ENCODE measurements at regions not wholly inside any gene's neighbourhood (a gene's known extent, or its start where the extent isn't known, plus 50 kb on each side); places are given as distances from the start of the nearest gene placed in this dataset.

DNA sequence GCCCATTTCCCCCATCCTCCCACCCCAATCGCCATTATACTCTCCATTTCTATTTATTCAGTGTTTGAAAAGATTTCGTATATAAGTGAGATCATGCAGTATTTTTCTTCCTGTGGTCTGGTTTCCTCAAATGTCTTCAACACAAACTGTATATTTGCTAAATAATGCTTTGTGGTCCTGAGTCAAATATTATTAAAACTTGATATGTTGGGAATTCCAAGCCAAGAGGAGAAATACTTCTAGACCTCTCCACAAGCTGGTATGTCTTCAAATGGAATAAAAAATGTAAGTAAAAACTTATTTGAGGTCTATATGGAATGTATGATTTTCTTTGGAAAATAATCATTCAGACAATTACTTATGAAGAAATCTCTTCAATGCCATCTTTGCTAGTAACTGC lies 122.5 kb upstream of the TSC22D2 start:
- Histone ChIP-seq H3K4me1 (no peaks in the 10 kb centered on the region), H3K27me3 (ENCODE audit: insufficient read depth in 3 of 3, low read length in 2 of 3) (no peaks in the 10 kb centered on the region), H3K4me3 (no peak overlapping the region), H3K9me3 (no peaks in the 10 kb centered on the region), H3K27ac (no peak overlapping the region), H3K36me3 (ENCODE audit: insufficient read depth in 1 of 2, low read depth in 1 of 2) (no peaks in the 10 kb centered on the region)
- intact Hi-C loops (cut with DNase I), result loop anchor here in 1 of 2 donors (5.0 kb wide), 1 partner anchor 212 kb away; no protein-coding TSS in a partner anchor
- ATAC-seq (no peak), DNase-seq (no peak)
- no peak for TF ChIP-seq CTCF (IDR thresholded peaks at IDR 0.05)
- 93 to 94% (median 93%) methylated on average over 2 of the region's 2 CpGs for WGBS, 3 donors

GRCh38 chr3:150278843-150279381 lies 129.2 kb upstream of the TSC22D2 start:
- H3K9me3 ChIP-seq, result no peaks in the 10 kb centered on the region
- no peaks in the 10 kb centered on the region for H3K27me3 ChIP-seq (ENCODE audit: insufficient read depth in 3 of 3, low read length in 2 of 3)
- 73 to 83% (median 79%) methylated on average over 7 of the region's 7 CpGs for WGBS, 3 donors
- DNase-seq, result no peak
- H3K36me3 ChIP-seq (ENCODE audit: insufficient read depth in 1 of 2, low read depth in 1 of 2), result no peaks in the 10 kb centered on the region
- H3K4me3 ChIP-seq, result no peak overlapping the region
- intact Hi-C loops (cut with DNase I), result no loop called here
- no peak for TF ChIP-seq CTCF (IDR thresholded peaks at IDR 0.05)
- ATAC-seq, result no peak
- H3K27ac ChIP-seq, result no peak overlapping the region
- H3K4me1 ChIP-seq, result no peaks in the 10 kb centered on the region

GRCh38 chr3:150278195-150278594 lies 129.9 kb upstream of the TSC22D2 start:
- no peaks in the 10 kb centered on the region for H3K27me3 ChIP-seq (ENCODE audit: insufficient read depth in 3 of 3, low read length in 2 of 3)
- H3K4me1 ChIP-seq, result no peaks in the 10 kb centered on the region
- H3K27ac ChIP-seq, result no peak overlapping the region
- no peak overlapping the region for H3K4me3 ChIP-seq
- intact Hi-C loops (cut with DNase I), result no loop called here
- H3K36me3 ChIP-seq (ENCODE audit: insufficient read depth in 1 of 2, low read depth in 1 of 2), result no peaks in the 10 kb centered on the region
- H3K9me3 ChIP-seq, result no peaks in the 10 kb centered on the region
- ATAC-seq (no peak), DNase-seq (no peak)
- no peak for TF ChIP-seq CTCF (IDR thresholded peaks at IDR 0.05)

GRCh38 chr3:150277444-150277843 lies 130.7 kb upstream of the TSC22D2 start:
- Histone ChIP-seq H3K4me3 (no peak overlapping the region), H3K36me3 (ENCODE audit: insufficient read depth in 1 of 2, low read depth in 1 of 2) (no peaks in the 10 kb centered on the region), H3K27me3 (ENCODE audit: insufficient read depth in 3 of 3, low read length in 2 of 3) (no peaks in the 10 kb centered on the region), H3K4me1 (no peaks in the 10 kb centered on the region), H3K27ac (no peak overlapping the region), H3K9me3 (no peaks in the 10 kb centered on the region)
- TF ChIP-seq CTCF (IDR thresholded peaks at IDR 0.05), result no peak
- intact Hi-C loops (cut with DNase I), result no loop called here
- ATAC-seq (no peak), DNase-seq (no peak)

GRCh38 chr3:150275941-150276340 lies 132.2 kb upstream of the TSC22D2 start:
- H3K4me1 ChIP-seq, result no peaks in the 10 kb centered on the region
- no peak for ATAC-seq
- no peak for TF ChIP-seq CTCF (IDR thresholded peaks at IDR 0.05)
- no peaks in the 10 kb centered on the region for H3K36me3 ChIP-seq (ENCODE audit: insufficient read depth in 1 of 2, low read depth in 1 of 2)
- intact Hi-C loops (cut with DNase I), result no loop called here
- no peaks in the 10 kb centered on the region for H3K9me3 ChIP-seq
- WGBS, 3 donors, result 46 to 59% (median 54%) methylated on average over 3 of the region's 3 CpGs
- no peak overlapping the region for H3K27ac ChIP-seq
- no peak for DNase-seq
- no peaks in the 10 kb centered on the region for H3K27me3 ChIP-seq (ENCODE audit: insufficient read depth in 3 of 3, low read length in 2 of 3)
- no peak overlapping the region for H3K4me3 ChIP-seq

All from psoas muscle (tissue), 7 donors.